HCT116 (cell line): ENCODE measurements at regions not wholly inside any gene's neighbourhood (a gene's known extent, or its start where the extent isn't known, plus 50 kb on each side); places are given as distances from the start of the nearest gene placed in this dataset.

Experiments used
- EGR1 ChIP-seq: IDR thresholded peaks from 2 replicates; pipeline ENCODE4 v1.6.1; 2012; ENCODE audit warnings: low read depth
- EZH2 ChIP-seq: fragments of 200-600 bp; sonication (generic); IDR thresholded peaks from 2 replicates; pipeline ENCODE4 v1.6.1; 2017; ENCODE audit warnings: antibody characterized with exemption, mixed run types
- EZH2phosphoT487 ChIP-seq: fragments of 200-600 bp; IDR thresholded peaks from 2 replicates; pipeline ENCODE4 v1.6.1; 2018; ENCODE audit warnings: antibody characterized with exemption, borderline replicate concordance
- FOSL1 ChIP-seq: IDR thresholded peaks from 2 replicates; pipeline ENCODE4 v1.6.1; 2012; ENCODE audit warnings: low read depth
- POLR2A ChIP-seq: IDR thresholded peaks from 2 replicates; pipeline ENCODE4 v1.7.0; 2011; ENCODE audit warnings: borderline replicate concordance; ENCODE audit not compliant: insufficient read depth, insufficient read length; ENCODE audit errors: extremely low read depth
- POLR2AphosphoS5 ChIP-seq: IDR thresholded peaks from 2 replicates; pipeline ENCODE4 v1.6.1; 2011; ENCODE audit warnings: mild to moderate bottlenecking, low read depth, low read length, moderate library complexity
- RAD21 ChIP-seq: IDR thresholded peaks from 2 replicates; pipeline ENCODE4 v1.6.1; 2012; ENCODE audit warnings: low read depth, mild to moderate bottlenecking
- YY1 ChIP-seq: IDR thresholded peaks from 2 replicates; pipeline ENCODE4 v1.6.1; 2011; ENCODE audit warnings: low read length, low read depth, moderate library complexity, mild to moderate bottlenecking; ENCODE audit not compliant: insufficient replicate concordance; ENCODE audit errors: extremely low read depth
- ZFX ChIP-seq: fragments of 450-650 bp; IDR thresholded peaks from 2 replicates; pipeline ENCODE4 v1.6.1; 2017
- ZNF274 ChIP-seq: fragments of 200-500 bp; sonication (Bioruptor generic); IDR thresholded peaks from 2 replicates; pipeline ENCODE4 v1.6.1; 2014; ENCODE audit warnings: mild to moderate bottlenecking, low read depth, low read length, inconsistent platforms
- TF ChIP-seq, protein P1 (sequence below), 3 experiments: fragments of 200-600 bp in 1 of 3; sonication (generic) in 1 of 3; IDR thresholded peaks in 2 of 3; conservative IDR thresholded peaks in 1 of 3; 2 replicates each; pipeline ENCODE4 v1.5.1; 2012 to 2017; ENCODE audit warnings: low read depth in 2 of 3, low read length in 2 of 3, antibody characterized with exemption in 1 of 3, borderline replicate concordance in 1 of 3, control low read depth in 1 of 3, mild to moderate bottlenecking in 1 of 3, mixed read lengths in 1 of 3, mixed run types in 1 of 3, moderate library complexity in 1 of 3; ENCODE audit not compliant: insufficient read depth in 1 of 3
- TF ChIP-seq, protein P2 (sequence below): IDR thresholded peaks from 2 replicates; pipeline ENCODE4 v1.6.1; 2012
- TF ChIP-seq, protein P3 (sequence below): IDR thresholded peaks from 2 replicates; pipeline ENCODE4 v1.6.1; 2012; ENCODE audit warnings: low read depth

DNA sequence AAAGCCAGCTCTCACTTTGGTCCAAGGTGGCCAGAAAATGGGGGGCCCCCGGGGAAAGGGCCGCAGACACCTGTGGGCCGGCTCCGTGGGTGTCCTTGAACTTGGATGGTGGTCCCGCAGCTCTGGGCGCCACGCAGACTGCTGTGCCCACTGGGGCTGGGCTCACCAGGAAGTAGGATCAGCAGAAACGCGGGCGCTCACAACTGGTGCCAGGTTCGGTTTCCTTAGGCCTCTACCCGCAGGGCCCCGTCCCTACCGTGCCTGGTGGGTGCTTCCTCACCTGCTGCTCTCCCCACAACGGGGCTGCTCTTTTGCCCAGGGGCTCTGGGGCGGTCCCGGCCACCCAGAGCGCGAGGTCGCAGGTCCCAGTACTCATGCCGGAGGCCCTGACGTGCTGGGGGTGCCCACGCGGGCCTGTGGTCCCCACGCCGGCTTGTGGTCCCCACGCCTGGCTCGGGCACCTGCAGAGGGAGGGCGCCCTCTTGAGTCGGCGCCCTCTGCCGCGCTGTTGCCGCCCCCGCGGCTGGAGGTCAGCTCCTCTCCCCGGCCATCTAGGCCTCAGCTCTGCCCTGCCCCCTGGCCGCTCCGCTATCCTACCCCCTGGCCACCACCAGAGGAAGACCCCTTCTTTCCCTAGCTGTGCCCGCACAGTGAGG lies 1303.6 kb downstream of the UQCRFS1 start:
- TF ChIP-seq, protein P1, sequence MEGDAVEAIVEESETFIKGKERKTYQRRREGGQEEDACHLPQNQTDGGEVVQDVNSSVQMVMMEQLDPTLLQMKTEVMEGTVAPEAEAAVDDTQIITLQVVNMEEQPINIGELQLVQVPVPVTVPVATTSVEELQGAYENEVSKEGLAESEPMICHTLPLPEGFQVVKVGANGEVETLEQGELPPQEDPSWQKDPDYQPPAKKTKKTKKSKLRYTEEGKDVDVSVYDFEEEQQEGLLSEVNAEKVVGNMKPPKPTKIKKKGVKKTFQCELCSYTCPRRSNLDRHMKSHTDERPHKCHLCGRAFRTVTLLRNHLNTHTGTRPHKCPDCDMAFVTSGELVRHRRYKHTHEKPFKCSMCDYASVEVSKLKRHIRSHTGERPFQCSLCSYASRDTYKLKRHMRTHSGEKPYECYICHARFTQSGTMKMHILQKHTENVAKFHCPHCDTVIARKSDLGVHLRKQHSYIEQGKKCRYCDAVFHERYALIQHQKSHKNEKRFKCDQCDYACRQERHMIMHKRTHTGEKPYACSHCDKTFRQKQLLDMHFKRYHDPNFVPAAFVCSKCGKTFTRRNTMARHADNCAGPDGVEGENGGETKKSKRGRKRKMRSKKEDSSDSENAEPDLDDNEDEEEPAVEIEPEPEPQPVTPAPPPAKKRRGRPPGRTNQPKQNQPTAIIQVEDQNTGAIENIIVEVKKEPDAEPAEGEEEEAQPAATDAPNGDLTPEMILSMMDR (IDR thresholded peaks at IDR 0.05 in 2 of 3, conservative IDR thresholded peaks at IDR 0.05 in 1 of 3; ENCODE audit: borderline replicate concordance in 1 of 3, insufficient read depth in 1 of 3, low read depth in 2 of 3, low read length in 2 of 3) = no peak
- no peak for TF ChIP-seq YY1
- TF ChIP-seq POLR2AphosphoS5 = no peak
- TF ChIP-seq EZH2phosphoT487 = no peak
- TF ChIP-seq EZH2 = no peak
- TF ChIP-seq POLR2A = no peak
- no peak for TF ChIP-seq ZNF274
- TF ChIP-seq RAD21 = no peak
- no peak for TF ChIP-seq EGR1
- TF ChIP-seq, protein P2, sequence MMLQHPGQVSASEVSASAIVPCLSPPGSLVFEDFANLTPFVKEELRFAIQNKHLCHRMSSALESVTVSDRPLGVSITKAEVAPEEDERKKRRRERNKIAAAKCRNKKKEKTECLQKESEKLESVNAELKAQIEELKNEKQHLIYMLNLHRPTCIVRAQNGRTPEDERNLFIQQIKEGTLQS = no peak
- TF ChIP-seq FOSL1 = no peak
- TF ChIP-seq, protein P3, sequence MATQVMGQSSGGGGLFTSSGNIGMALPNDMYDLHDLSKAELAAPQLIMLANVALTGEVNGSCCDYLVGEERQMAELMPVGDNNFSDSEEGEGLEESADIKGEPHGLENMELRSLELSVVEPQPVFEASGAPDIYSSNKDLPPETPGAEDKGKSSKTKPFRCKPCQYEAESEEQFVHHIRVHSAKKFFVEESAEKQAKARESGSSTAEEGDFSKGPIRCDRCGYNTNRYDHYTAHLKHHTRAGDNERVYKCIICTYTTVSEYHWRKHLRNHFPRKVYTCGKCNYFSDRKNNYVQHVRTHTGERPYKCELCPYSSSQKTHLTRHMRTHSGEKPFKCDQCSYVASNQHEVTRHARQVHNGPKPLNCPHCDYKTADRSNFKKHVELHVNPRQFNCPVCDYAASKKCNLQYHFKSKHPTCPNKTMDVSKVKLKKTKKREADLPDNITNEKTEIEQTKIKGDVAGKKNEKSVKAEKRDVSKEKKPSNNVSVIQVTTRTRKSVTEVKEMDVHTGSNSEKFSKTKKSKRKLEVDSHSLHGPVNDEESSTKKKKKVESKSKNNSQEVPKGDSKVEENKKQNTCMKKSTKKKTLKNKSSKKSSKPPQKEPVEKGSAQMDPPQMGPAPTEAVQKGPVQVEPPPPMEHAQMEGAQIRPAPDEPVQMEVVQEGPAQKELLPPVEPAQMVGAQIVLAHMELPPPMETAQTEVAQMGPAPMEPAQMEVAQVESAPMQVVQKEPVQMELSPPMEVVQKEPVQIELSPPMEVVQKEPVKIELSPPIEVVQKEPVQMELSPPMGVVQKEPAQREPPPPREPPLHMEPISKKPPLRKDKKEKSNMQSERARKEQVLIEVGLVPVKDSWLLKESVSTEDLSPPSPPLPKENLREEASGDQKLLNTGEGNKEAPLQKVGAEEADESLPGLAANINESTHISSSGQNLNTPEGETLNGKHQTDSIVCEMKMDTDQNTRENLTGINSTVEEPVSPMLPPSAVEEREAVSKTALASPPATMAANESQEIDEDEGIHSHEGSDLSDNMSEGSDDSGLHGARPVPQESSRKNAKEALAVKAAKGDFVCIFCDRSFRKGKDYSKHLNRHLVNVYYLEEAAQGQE = no peak
- TF ChIP-seq ZFX = no peak
